Panc1 (cell line): ENCODE measurements at regions not wholly inside any gene's neighbourhood (a gene's known extent, or its start where the extent isn't known, plus 50 kb on each side); places are given as distances from the start of the nearest gene placed in this dataset.

ENCODE experiments used
- ATAC-seq: fragments of 200-7000 bp; cut with Tn5 transposase; 2 replicates; pipeline ENCODE4 v1.9.1; 2020; ENCODE audit warnings: mild to moderate bottlenecking, moderate library complexity
- BruUV-seq: library from RNA; stranded (reverse); fragments of 400-500 nt; replicated peaks from 2 replicates; lab custom pipeline; 2021; lab: Mats Ljungman, UMichigan
- CTCF ChIA-PET: fragments of 300-600 bp; sonication (Branson Sonifier 250); formaldehyde crosslinking; loops from one replicate; lab custom pipeline; 2022; ENCODE audit warnings: antibody characterized with exemption; lab: Charles Lee
- POLR2A ChIA-PET: fragments of 300-600 bp; sonication (Branson Sonifier 250); formaldehyde crosslinking; loops from one replicate; lab custom pipeline; 2022; ENCODE audit warnings: antibody characterized with exemption; lab: Charles Lee
- DNase-seq: peaks from one replicate; pipeline ENCODE4 v3.0.0-alpha.2; 2010; ENCODE audit warnings: low read depth, low spot score
- H3K27ac ChIP-seq: 2 replicates; pipeline ENCODE4 v1.5.1; 2011; ENCODE audit warnings: mild to moderate bottlenecking, low read length, inconsistent platforms
- H3K27me3 ChIP-seq: fragments of 200-500 bp; sonication (Bioruptor generic); 2 replicates; pipeline ENCODE4 v1.6.0; 2014; ENCODE audit warnings: low read length, inconsistent platforms; ENCODE audit not compliant: control insufficient read depth, insufficient read depth
- H3K36me3 ChIP-seq: fragments of 200-500 bp; sonication (Bioruptor generic); 2 replicates; pipeline ENCODE4 v1.5.1; 2014; ENCODE audit warnings: inconsistent platforms, mild to moderate bottlenecking, low read length, moderate library complexity; ENCODE audit not compliant: control insufficient read depth, insufficient read depth
- H3K4me1 ChIP-seq: 2 replicates; pipeline ENCODE4 v1.5.1; 2011; ENCODE audit warnings: inconsistent platforms, mild to moderate bottlenecking, low read length, moderate library complexity; ENCODE audit not compliant: control insufficient read depth, insufficient read depth
- H3K4me3 ChIP-seq, 2 experiments: 2 replicates each; pipeline ENCODE4 v1.5.1; 2011 to 2012; ENCODE audit warnings: low read depth in 2 of 2, low read length in 2 of 2, mild to moderate bottlenecking in 2 of 2, inconsistent platforms in 1 of 2, moderate library complexity in 1 of 2
- H3K9me3 ChIP-seq: fragments of 200-500 bp; sonication (Bioruptor generic); 2 replicates; pipeline ENCODE4 v1.5.1; 2014; ENCODE audit warnings: low read depth, mild to moderate bottlenecking, inconsistent platforms, low read length, moderate library complexity; ENCODE audit not compliant: control insufficient read depth, insufficient read depth
- POLR2AphosphoS5 ChIP-seq: IDR thresholded peaks from 2 replicates; pipeline ENCODE4 v1.6.1; 2012; ENCODE audit warnings: mild to moderate bottlenecking, low read depth, low read length, moderate library complexity
- SIN3A ChIP-seq: IDR thresholded peaks from 2 replicates; pipeline ENCODE4 v1.6.1; 2012; ENCODE audit warnings: low read depth, mild to moderate bottlenecking, low read length, moderate library complexity, borderline replicate concordance; ENCODE audit not compliant: insufficient read depth
- TCF7L2 ChIP-seq: IDR thresholded peaks from 2 replicates; pipeline ENCODE4 v1.6.1; 2011; ENCODE audit warnings: mild to moderate bottlenecking, low read depth, low read length, inconsistent platforms
- in situ Hi-C: cut with HindIII; loops from 2 replicates; pipeline ENCODE4 v1.10.0; 2016; ENCODE audit warnings: low sequenced_read_pairs, low pct_unique_long_range_greater_than_20kb
- intact Hi-C: fragments of 100-400 bp; cut with micrococcal nuclease; formaldehyde crosslinking; loops from one replicate; pipeline ENCODE4 v1.10.0; 2022; ENCODE audit not compliant: unreplicated experiment
- TF ChIP-seq, protein P1 (sequence below), 2 experiments: IDR thresholded peaks; 2 replicates each; pipeline ENCODE4 v1.6.1; 2011 to 2012; ENCODE audit warnings: low read depth in 2 of 2, control low read depth in 1 of 2, low read length in 1 of 2, mild to moderate bottlenecking in 1 of 2, moderate library complexity in 1 of 2; ENCODE audit not compliant: insufficient read depth in 1 of 2
- TF ChIP-seq, protein P2 (sequence below): fragments of 450-650 bp; IDR thresholded peaks from 2 replicates; pipeline ENCODE4 v1.5.1; 2017; ENCODE audit warnings: mild to moderate bottlenecking

DNA sequence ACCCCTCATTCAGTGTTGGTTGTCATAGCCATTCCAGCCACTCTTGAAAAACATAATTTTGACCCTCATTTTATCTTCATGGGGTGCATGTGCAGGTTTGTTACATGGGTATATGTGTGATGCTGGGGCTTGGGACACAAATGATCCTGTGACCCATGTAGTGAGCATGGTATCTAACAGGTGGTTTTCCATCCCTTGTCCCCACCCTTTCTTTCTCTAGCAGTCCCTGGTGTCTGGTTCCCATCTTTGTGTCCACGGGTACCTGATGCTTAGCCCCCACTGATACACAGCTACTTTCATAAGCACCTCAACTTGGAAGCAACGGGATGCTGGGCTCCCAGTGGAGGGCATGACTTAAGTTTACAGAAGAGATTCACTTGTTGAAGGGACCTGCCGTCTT lies 373.5 kb downstream of the UQCRFS1 start:
- no peak for ATAC-seq
- H3K4me3 ChIP-seq = no peak overlapping the region
- no peaks in the 10 kb centered on the region for H3K36me3 ChIP-seq
- H3K4me1 ChIP-seq = no peaks in the 10 kb centered on the region
- CTCF ChIA-PET = no interaction called here
- TF ChIP-seq SIN3A = no peak
- TF ChIP-seq TCF7L2 = no peak
- TF ChIP-seq, protein P1, sequence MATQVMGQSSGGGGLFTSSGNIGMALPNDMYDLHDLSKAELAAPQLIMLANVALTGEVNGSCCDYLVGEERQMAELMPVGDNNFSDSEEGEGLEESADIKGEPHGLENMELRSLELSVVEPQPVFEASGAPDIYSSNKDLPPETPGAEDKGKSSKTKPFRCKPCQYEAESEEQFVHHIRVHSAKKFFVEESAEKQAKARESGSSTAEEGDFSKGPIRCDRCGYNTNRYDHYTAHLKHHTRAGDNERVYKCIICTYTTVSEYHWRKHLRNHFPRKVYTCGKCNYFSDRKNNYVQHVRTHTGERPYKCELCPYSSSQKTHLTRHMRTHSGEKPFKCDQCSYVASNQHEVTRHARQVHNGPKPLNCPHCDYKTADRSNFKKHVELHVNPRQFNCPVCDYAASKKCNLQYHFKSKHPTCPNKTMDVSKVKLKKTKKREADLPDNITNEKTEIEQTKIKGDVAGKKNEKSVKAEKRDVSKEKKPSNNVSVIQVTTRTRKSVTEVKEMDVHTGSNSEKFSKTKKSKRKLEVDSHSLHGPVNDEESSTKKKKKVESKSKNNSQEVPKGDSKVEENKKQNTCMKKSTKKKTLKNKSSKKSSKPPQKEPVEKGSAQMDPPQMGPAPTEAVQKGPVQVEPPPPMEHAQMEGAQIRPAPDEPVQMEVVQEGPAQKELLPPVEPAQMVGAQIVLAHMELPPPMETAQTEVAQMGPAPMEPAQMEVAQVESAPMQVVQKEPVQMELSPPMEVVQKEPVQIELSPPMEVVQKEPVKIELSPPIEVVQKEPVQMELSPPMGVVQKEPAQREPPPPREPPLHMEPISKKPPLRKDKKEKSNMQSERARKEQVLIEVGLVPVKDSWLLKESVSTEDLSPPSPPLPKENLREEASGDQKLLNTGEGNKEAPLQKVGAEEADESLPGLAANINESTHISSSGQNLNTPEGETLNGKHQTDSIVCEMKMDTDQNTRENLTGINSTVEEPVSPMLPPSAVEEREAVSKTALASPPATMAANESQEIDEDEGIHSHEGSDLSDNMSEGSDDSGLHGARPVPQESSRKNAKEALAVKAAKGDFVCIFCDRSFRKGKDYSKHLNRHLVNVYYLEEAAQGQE (IDR thresholded peaks at IDR 0.05; ENCODE audit: insufficient read depth in 1 of 2, low read depth in 2 of 2, low read length in 1 of 2) = no peak
- TF ChIP-seq, protein P2, sequence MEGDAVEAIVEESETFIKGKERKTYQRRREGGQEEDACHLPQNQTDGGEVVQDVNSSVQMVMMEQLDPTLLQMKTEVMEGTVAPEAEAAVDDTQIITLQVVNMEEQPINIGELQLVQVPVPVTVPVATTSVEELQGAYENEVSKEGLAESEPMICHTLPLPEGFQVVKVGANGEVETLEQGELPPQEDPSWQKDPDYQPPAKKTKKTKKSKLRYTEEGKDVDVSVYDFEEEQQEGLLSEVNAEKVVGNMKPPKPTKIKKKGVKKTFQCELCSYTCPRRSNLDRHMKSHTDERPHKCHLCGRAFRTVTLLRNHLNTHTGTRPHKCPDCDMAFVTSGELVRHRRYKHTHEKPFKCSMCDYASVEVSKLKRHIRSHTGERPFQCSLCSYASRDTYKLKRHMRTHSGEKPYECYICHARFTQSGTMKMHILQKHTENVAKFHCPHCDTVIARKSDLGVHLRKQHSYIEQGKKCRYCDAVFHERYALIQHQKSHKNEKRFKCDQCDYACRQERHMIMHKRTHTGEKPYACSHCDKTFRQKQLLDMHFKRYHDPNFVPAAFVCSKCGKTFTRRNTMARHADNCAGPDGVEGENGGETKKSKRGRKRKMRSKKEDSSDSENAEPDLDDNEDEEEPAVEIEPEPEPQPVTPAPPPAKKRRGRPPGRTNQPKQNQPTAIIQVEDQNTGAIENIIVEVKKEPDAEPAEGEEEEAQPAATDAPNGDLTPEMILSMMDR = no peak
- TF ChIP-seq POLR2AphosphoS5 = no peak
- in situ Hi-C loops (no loop called here), intact Hi-C loops (no loop called here)
- H3K27ac ChIP-seq = no peak overlapping the region
- H3K27me3 ChIP-seq = peaks cover 13% of the 10 kb centered on the region; the same call in 1 of the 2 replicates
- no peaks in the 10 kb centered on the region for H3K9me3 ChIP-seq
- no peak for DNase-seq
- no TSS peak for BruUV-seq
- POLR2A ChIA-PET = no interaction called here

DNA sequence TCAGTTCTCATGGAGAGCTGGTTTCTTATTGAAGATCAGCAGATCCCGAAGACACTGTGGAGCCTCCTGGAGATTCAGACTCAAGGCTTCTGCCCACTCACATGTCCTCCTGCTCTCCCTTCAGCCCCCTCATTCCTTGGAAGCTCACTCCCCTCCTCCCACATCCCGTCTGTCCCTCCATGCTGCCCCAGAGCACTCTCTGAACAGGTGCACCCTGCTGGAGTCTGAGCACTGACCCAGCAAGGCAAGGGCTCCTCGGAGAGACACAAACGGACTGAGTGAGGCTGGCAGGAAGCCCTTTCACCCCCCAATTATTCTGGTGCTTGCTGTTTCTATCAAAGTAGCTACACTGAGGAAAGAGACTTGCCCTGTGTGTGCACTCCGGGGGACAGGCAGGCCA lies 374.0 kb downstream of the UQCRFS1 start:
- Histone ChIP-seq H3K27me3 (peaks cover 13% of the 10 kb centered on the region; the same call in 1 of the 2 replicates), H3K4me1 (no peaks in the 10 kb centered on the region)

More for the DNA sequence above, 374.0 kb downstream of the UQCRFS1 start:
- BruUV-seq = no TSS peak
- in situ Hi-C loops (no loop called here), intact Hi-C loops (no loop called here)
- ATAC-seq (no peak), DNase-seq (no peak)
- Histone ChIP-seq H3K36me3 (no peaks in the 10 kb centered on the region), H3K27ac (no peak overlapping the region), H3K4me3 (no peak overlapping the region), H3K9me3 (no peaks in the 10 kb centered on the region)
- ChIA-PET CTCF (no interaction called here), POLR2A (no interaction called here)
- TF ChIP-seq POLR2AphosphoS5 = no peak
- no peak for TF ChIP-seq TCF7L2
- TF ChIP-seq, protein P2 = no peak
- TF ChIP-seq, protein P1 (IDR thresholded peaks at IDR 0.05; ENCODE audit: insufficient read depth in 1 of 2, low read depth in 2 of 2, low read length in 1 of 2) = no peak
- no peak for TF ChIP-seq SIN3A
